IMR-90 (cell line): ENCODE measurements at regions not wholly inside any gene's neighbourhood (a gene's known extent, or its start where the extent isn't known, plus 50 kb on each side); places are given as distances from the start of the nearest gene placed in this dataset.

Experiments used
- ATAC-seq: fragments of 200-7000 bp; cut with Tn5 transposase; 2 replicates; pipeline ENCODE4 v1.9.1; 2020; ENCODE audit warnings: low read depth, mild to moderate bottlenecking, moderate library complexity
- BruUV-seq: library from RNA; stranded (reverse); fragments of 400-500 nt; replicated peaks from 2 replicates; lab custom pipeline; 2021; lab: Mats Ljungman, UMichigan
- CTCF ChIA-PET: fragments of 300-600 bp; formaldehyde crosslinking; extraction: SDS; loops from one replicate; lab custom pipeline; 2021; ENCODE audit warnings: antibody characterized with exemption; lab: Yijun Ruan, JAX
- POLR2A ChIA-PET: fragments of 300-600 bp; sonication (Branson Sonifier 250); formaldehyde crosslinking; loops from one replicate; lab custom pipeline; 2022; ENCODE audit warnings: antibody characterized with exemption; ENCODE audit not compliant: unreplicated experiment; lab: Charles Lee
- DNase-seq: peaks from one replicate; pipeline ENCODE4 v3.0.0; 2013
- H2AFZ ChIP-seq: replicated peaks from 2 replicates; pipeline ENCODE3; 2013; ENCODE audit warnings: low read length, mild to moderate bottlenecking; ENCODE audit not compliant: poor library complexity
- H2AK5ac ChIP-seq: 2 replicates; pipeline ENCODE4 v1.6.1; 2013; ENCODE audit warnings: low read depth, low read length, inconsistent platforms
- H2AK9ac ChIP-seq: replicated peaks from 2 replicates; pipeline ENCODE3; 2013; ENCODE audit warnings: mild to moderate bottlenecking, low read depth, low read length, moderate library complexity; ENCODE audit not compliant: poor library complexity
- H2BK120ac ChIP-seq: 2 replicates; pipeline ENCODE4 v1.6.1; 2013; ENCODE audit warnings: low read depth, low read length, inconsistent platforms
- H2BK15ac ChIP-seq: 3 replicates; pipeline ENCODE4 v1.6.1; 2013; ENCODE audit warnings: low read depth, low read length, inconsistent platforms
- H2BK20ac ChIP-seq: 2 replicates; pipeline ENCODE4 v1.6.1; 2013; ENCODE audit warnings: low read depth, mild to moderate bottlenecking, inconsistent platforms, low read length, moderate library complexity
- H2BK5ac ChIP-seq: 2 replicates; pipeline ENCODE4 v1.6.1; 2013; ENCODE audit warnings: mild to moderate bottlenecking, low read depth, low read length, inconsistent platforms; ENCODE audit not compliant: poor library complexity, severe bottlenecking
- H3K14ac ChIP-seq: replicated peaks from 2 replicates; pipeline ENCODE4 v1.6.1; 2013; ENCODE audit warnings: low read depth, low read length, inconsistent platforms
- H3K18ac ChIP-seq: 2 replicates; pipeline ENCODE4 v1.6.1; 2013; ENCODE audit warnings: low read depth, low read length, control low read depth
- H3K23ac ChIP-seq: 2 replicates; pipeline ENCODE4 v1.6.1; 2013; ENCODE audit warnings: low read depth, low read length, inconsistent platforms
- H3K27ac ChIP-seq: 2 replicates; pipeline ENCODE4 v1.5.1; 2013; ENCODE audit warnings: mild to moderate bottlenecking, control low read depth, low read length; ENCODE audit not compliant: insufficient read depth
- H3K27me3 ChIP-seq: 2 replicates; pipeline ENCODE4 v1.6.1; 2013; ENCODE audit warnings: low read length; ENCODE audit not compliant: control insufficient read depth, insufficient read depth
- H3K36me3 ChIP-seq: 2 replicates; pipeline ENCODE4 v1.6.1; 2013; ENCODE audit warnings: low read length, mixed read lengths; ENCODE audit not compliant: control insufficient read depth, insufficient read depth
- H3K4ac ChIP-seq: 2 replicates; pipeline ENCODE4 v1.6.1; 2013; ENCODE audit warnings: low read depth, low read length, inconsistent platforms
- H3K4me1 ChIP-seq: 2 replicates; pipeline ENCODE4 v1.6.1; 2013; ENCODE audit warnings: low read length, mixed read lengths; ENCODE audit not compliant: control insufficient read depth, insufficient read depth
- H3K4me2 ChIP-seq: 2 replicates; pipeline ENCODE4 v1.6.1; 2013; ENCODE audit warnings: low read depth, mild to moderate bottlenecking, control low read depth, low read length, moderate library complexity
- H3K4me3 ChIP-seq: 2 replicates; pipeline ENCODE4 v1.5.1; 2013; ENCODE audit warnings: low read depth, mild to moderate bottlenecking, control low read depth, low read length, moderate library complexity; ENCODE audit not compliant: insufficient read depth
- H3K56ac ChIP-seq: 2 replicates; pipeline ENCODE4 v1.6.1; 2013; ENCODE audit warnings: low read length, inconsistent platforms; ENCODE audit not compliant: insufficient read depth; ENCODE audit errors: extremely low read depth
- H3K79me1 ChIP-seq, 2 experiments: 2 replicates each; pipeline ENCODE4 v1.6.1; 2013; ENCODE audit warnings: low read length in 2 of 2, inconsistent platforms in 1 of 2, low read depth in 1 of 2
- H3K9ac ChIP-seq: 2 replicates; pipeline ENCODE4 v1.6.1; 2013; ENCODE audit warnings: low read depth, low read length, control low read depth
- H3K9me1 ChIP-seq: 2 replicates; pipeline ENCODE4 v1.6.1; 2013; ENCODE audit warnings: low read length, inconsistent platforms; ENCODE audit not compliant: insufficient read depth
- H3K9me3 ChIP-seq: 2 replicates; pipeline ENCODE4 v1.6.1; 2013; ENCODE audit warnings: low read length; ENCODE audit not compliant: control insufficient read depth, insufficient read depth
- H4K20me1 ChIP-seq: 2 replicates; pipeline ENCODE4 v1.6.1; 2013; ENCODE audit warnings: low read length, inconsistent platforms; ENCODE audit not compliant: insufficient read depth
- H4K5ac ChIP-seq: 2 replicates; pipeline ENCODE4 v1.6.1; 2013; ENCODE audit warnings: mild to moderate bottlenecking, low read depth, low read length, control low read depth
- H4K8ac ChIP-seq, 2 experiments: 2 replicates each; pipeline ENCODE4 v1.6.1; 2013; ENCODE audit warnings: low read depth in 2 of 2, low read length in 2 of 2, control low read depth in 1 of 2, inconsistent platforms in 1 of 2
- H4K91ac ChIP-seq: 2 replicates; pipeline ENCODE4 v1.6.1; 2013; ENCODE audit warnings: low read depth, low read length, inconsistent platforms; ENCODE audit not compliant: insufficient read depth
- BHLHE40 ChIP-seq: fragments of 150-350 bp; IDR thresholded peaks from 2 replicates; pipeline ENCODE4 v1.6.1; 2016; ENCODE audit warnings: mild to moderate bottlenecking, low read depth, low read length
- CTCF ChIP-seq: conservative IDR thresholded peaks from 2 replicates; pipeline ENCODE4 v1.5.1; 2012; ENCODE audit warnings: mild to moderate bottlenecking, low read depth, low read length, improper control_type of control experiment
- ELK1 ChIP-seq: fragments of 150-350 bp; IDR thresholded peaks from 2 replicates; pipeline ENCODE4 v1.6.1; 2016; ENCODE audit warnings: low read depth, mild to moderate bottlenecking, low read length, moderate library complexity, borderline replicate concordance
- MAFK ChIP-seq: IDR thresholded peaks from 2 replicates; pipeline ENCODE4 v1.6.1; 2012; ENCODE audit warnings: low read depth, low read length, improper control_type of control experiment
- POLR2A ChIP-seq: IDR thresholded peaks from 2 replicates; pipeline ENCODE4 v1.6.1; 2012; ENCODE audit warnings: mild to moderate bottlenecking, low read depth, low read length
- RFX5 ChIP-seq: IDR thresholded peaks from 2 replicates; pipeline ENCODE4 v1.8.0; 2012; ENCODE audit warnings: low read depth, mild to moderate bottlenecking, low read length, moderate library complexity
- WGBS, 2 experiments: methylation state at CpG; one replicate each; pipeline versions ENCODE4 v1.1.5 to v1.1.7; 2013; ENCODE audit warnings: missing lambda C conversion rate in 2 of 2; ENCODE audit not compliant: insufficient read length in 1 of 2; ENCODE audit errors: extremely low coverage in 2 of 2; 5-methylcytosine and 5-hydroxymethylcytosine counted together
- dilution Hi-C: fragments of 300-500 bp; cut with HindIII; formaldehyde crosslinking; loops from one replicate; pipeline ENCODE4 v1.14.3; 2018; ENCODE audit warnings: low sequenced_read_pairs; ENCODE audit not compliant: unreplicated experiment
- in situ Hi-C: fragments of 300-500 bp; cut with MboI; formaldehyde crosslinking; loops from 3 replicates; pipeline ENCODE4 v1.14.3; 2019; ENCODE audit warnings: low sequenced_read_pairs, inconsistent platforms, mixed read lengths
- intact Hi-C: fragments of 100-400 bp; cut with micrococcal nuclease; formaldehyde crosslinking; loops from 2 replicates; pipeline ENCODE4 v1.10.0; 2022

- no peaks in the 10 kb centered on the region for H3K9me1 ChIP-seq
- H3K18ac ChIP-seq, result no peak overlapping the region
- CTCF ChIA-PET, result no interaction called here
- H2AK9ac ChIP-seq, result no peak overlapping the region
- H3K56ac ChIP-seq, result no peak overlapping the region
- no peak overlapping the region for H3K4me2 ChIP-seq
- H2BK20ac ChIP-seq, result no peak overlapping the region
- no peak overlapping the region for H3K23ac ChIP-seq
- H2BK120ac ChIP-seq, result no peak overlapping the region
- H3K9me3 ChIP-seq, result peaks cover 36% of the 10 kb centered on the region
- H3K36me3 ChIP-seq, result no peaks in the 10 kb centered on the region
- H3K4me3 ChIP-seq, result no peak overlapping the region
- no peak for DNase-seq
- POLR2A ChIA-PET, result no interaction called here
- H4K20me1 ChIP-seq, result no peaks in the 10 kb centered on the region
- H3K14ac ChIP-seq, result no peak overlapping the region
- H3K4ac ChIP-seq, result no peak overlapping the region
- H2AFZ ChIP-seq, result no peak overlapping the region
- intact Hi-C loops (no loop called here), dilution Hi-C loops (no loop called here), in situ Hi-C loops (no loop called here)
- no peaks in the 10 kb centered on the region for H3K27me3 ChIP-seq
- no peak overlapping the region for H4K8ac ChIP-seq
- no peak overlapping the region for H2BK15ac ChIP-seq
- no peaks in the 10 kb centered on the region for H3K4me1 ChIP-seq
- H2BK5ac ChIP-seq, result no peak overlapping the region
- no TSS peak for BruUV-seq
- H4K91ac ChIP-seq, result no peak overlapping the region
- ATAC-seq, result no peak
- no peak overlapping the region for H4K5ac ChIP-seq
- no peaks in the 10 kb centered on the region for H3K79me1 ChIP-seq
- no peak overlapping the region for H2AK5ac ChIP-seq
- TF ChIP-seq CTCF (no peak), ELK1 (no peak), POLR2A (no peak), BHLHE40 (no peak), RFX5 (no peak), MAFK (no peak)
- 61% methylated on average over 7 of the region's 29 CpGs; no CpG with 5 or more reads in 1 of the 2 experiments for WGBS, 2 experiments
- no peak overlapping the region for H3K9ac ChIP-seq
- no peak overlapping the region for H3K27ac ChIP-seq
These were observed 115.8 kb upstream of the SPACA7 start for GRCh38 chr13:112260108-112261055.
